ENCODE measurements at regions not wholly inside any gene's neighbourhood (a gene's known extent, or its start where the extent isn't known, plus 50 kb on each side); places are given as distances from the start of the nearest gene placed in this dataset.

- TF ChIP-seq, protein P1, sequence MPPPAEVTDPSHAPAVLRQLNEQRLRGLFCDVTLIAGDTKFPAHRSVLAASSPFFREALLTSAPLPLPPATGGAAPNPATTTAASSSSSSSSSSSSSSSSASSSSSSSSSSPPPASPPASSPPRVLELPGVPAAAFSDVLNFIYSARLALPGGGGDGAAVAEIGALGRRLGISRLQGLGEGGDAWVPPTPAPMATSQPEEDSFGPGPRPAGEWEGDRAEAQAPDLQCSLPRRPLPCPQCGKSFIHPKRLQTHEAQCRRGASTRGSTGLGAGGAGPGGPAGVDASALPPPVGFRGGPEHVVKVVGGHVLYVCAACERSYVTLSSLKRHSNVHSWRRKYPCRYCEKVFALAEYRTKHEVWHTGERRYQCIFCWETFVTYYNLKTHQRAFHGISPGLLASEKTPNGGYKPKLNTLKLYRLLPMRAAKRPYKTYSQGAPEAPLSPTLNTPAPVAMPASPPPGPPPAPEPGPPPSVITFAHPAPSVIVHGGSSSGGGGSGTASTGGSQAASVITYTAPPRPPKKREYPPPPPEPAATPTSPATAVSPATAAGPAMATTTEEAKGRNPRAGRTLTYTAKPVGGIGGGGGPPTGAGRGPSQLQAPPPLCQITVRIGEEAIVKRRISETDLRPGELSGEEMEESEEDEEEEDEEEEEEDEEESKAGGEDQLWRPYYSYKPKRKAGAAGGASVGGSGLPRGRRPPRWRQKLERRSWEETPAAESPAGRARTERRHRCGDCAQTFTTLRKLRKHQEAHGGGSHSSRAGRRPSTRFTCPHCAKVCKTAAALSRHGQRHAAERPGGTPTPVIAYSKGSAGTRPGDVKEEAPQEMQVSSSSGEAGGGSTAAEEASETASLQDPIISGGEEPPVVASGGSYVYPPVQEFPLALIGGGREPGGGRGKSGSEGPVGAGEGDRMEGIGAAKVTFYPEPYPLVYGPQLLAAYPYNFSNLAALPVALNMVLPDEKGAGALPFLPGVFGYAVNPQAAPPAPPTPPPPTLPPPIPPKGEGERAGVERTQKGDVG (CRISPR knock-in tag; IDR thresholded peaks at IDR 0.05): no peak
These were observed 120.8 kb upstream of the POU2AF2 start (continued) for GRCh38 chr11:111124724-111125123.

DNA sequence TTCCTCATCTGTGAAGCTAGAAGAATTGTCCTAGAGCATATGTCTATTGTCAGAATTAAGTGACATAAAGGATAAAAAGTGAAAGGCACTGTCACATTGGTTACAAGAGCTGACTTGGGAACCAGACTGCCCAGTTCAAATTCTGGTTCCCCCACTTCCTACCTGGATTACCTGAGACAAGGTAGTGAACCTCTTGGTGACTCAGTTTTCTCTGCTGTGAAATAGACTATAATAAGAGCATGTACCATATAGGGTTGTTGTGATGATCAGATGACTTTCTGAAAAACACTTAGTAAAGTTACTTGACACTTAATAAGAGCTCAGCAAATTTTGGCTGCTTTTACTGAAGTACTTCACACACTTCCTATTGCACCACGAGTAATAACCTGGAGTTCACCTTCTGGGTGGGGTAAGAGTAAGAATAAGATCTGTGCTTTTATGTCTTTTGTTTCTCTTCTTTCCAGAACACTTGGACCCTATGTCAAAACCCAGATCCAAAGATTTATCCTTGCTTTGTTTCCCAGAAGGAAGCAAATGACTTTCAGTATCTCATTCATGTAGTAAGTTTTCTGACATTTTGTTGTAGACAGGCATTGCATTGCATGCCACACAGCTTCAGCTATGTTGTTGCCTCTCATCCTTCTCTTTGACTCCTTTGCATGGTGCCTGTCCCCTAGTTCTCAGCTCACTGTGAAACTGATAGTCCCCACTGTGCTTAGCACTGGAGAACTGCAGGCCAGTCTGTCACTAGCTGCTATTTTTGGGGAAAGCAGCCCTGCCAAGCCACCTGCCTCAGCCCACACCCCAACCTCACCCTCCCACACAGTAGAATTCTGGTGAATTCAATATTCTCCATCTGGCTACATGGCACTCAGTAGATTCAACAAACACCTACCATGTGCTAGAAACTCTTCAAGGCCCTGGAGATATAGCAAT lies 121.8 kb upstream of the POU2AF2 start:
- SMC1A ChIA-PET (ENCODE audit: uncharacterized antibody, unreplicated experiment): interaction anchor here (1.6 kb wide), 1 partner anchor 36 kb away, joined by 3 read pairs; no protein-coding TSS in a partner anchor
- DNase-seq (ENCODE audit: low read depth, low spot score): no peak
- no peak for ATAC-seq

More for the DNA sequence above, 121.8 kb upstream of the POU2AF2 start:
- RAD21 ChIA-PET (ENCODE audit: unreplicated experiment): no interaction called here
- no peak overlapping the region for H3K27ac ChIP-seq (ENCODE audit: control insufficient read depth, insufficient read depth)
- no TSS peak for BruUV-seq (replicated peaks)
- no peak for FAIRE-seq
- WGBS (ENCODE audit: insufficient coverage, insufficient replicate concordance, low lambda C conversion rate, missing lambda C conversion rate): 0% methylated on average over 1 of the region's 1 CpG
- intact Hi-C loops (cut with micrococcal nuclease; ENCODE audit: unreplicated experiment): no loop called here
- POLR2A ChIA-PET: no interaction called here
- H4K20me1 ChIP-seq (ENCODE audit: control insufficient read depth, insufficient read depth): no peaks in the 10 kb centered on the region
- H3K4me1 ChIP-seq (ENCODE audit: control insufficient read depth, insufficient read depth, low read length): no peaks in the 10 kb centered on the region
- no peaks in the 10 kb centered on the region for H3K9me3 ChIP-seq (replicated peaks; ENCODE audit: control insufficient read depth, insufficient read depth, low read length)
- CTCF ChIA-PET: no interaction called here
- H3K4me3 ChIP-seq: no peak overlapping the region
- TF ChIP-seq STAT1 (conservative IDR thresholded peaks at IDR 0.05) (no peak), NR2F1 (conservative IDR thresholded peaks at IDR 0.05) (no peak), HDAC2 (IDR thresholded peaks at IDR 0.05) (no peak), CEBPB (IDR thresholded peaks at IDR 0.05; ENCODE audit: borderline replicate concordance in 1 of 2, low read depth in 2 of 2, low read length in 2 of 2) (no peak), YY1 (IDR thresholded peaks at IDR 0.05; ENCODE audit: low read depth, low read length) (no peak), RELB (IDR thresholded peaks at IDR 0.05; ENCODE audit: low read depth) (no peak), ZNF217 (IDR thresholded peaks at IDR 0.05) (no peak)
- TF ChIP-seq, protein P2, sequence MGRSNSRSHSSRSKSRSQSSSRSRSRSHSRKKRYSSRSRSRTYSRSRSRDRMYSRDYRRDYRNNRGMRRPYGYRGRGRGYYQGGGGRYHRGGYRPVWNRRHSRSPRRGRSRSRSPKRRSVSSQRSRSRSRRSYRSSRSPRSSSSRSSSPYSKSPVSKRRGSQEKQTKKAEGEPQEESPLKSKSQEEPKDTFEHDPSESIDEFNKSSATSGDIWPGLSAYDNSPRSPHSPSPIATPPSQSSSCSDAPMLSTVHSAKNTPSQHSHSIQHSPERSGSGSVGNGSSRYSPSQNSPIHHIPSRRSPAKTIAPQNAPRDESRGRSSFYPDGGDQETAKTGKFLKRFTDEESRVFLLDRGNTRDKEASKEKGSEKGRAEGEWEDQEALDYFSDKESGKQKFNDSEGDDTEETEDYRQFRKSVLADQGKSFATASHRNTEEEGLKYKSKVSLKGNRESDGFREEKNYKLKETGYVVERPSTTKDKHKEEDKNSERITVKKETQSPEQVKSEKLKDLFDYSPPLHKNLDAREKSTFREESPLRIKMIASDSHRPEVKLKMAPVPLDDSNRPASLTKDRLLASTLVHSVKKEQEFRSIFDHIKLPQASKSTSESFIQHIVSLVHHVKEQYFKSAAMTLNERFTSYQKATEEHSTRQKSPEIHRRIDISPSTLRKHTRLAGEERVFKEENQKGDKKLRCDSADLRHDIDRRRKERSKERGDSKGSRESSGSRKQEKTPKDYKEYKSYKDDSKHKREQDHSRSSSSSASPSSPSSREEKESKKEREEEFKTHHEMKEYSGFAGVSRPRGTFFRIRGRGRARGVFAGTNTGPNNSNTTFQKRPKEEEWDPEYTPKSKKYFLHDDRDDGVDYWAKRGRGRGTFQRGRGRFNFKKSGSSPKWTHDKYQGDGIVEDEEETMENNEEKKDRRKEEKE (IDR thresholded peaks at IDR 0.05): no peak
- no peak overlapping the region for H2AFZ ChIP-seq (ENCODE audit: control insufficient read depth, low read depth, low read length)
- H3K27me3 ChIP-seq (replicated peaks in 1 of 2; ENCODE audit: control insufficient read depth in 2 of 2, insufficient read depth in 2 of 2, low read length in 1 of 2): no peaks in the 10 kb centered on the region; a peak in 1 of 4 replicates
- no peak overlapping the region; the same call in 1 of the 2 replicates for H3K4me2 ChIP-seq (ENCODE audit: control insufficient read depth, insufficient read depth)
- H3K9ac ChIP-seq (ENCODE audit: control insufficient read depth, insufficient read depth, low read length): no peak overlapping the region
- no peaks in the 10 kb centered on the region for H3K79me2 ChIP-seq (ENCODE audit: control insufficient read depth, insufficient read depth, low read length)
- in situ Hi-C loops (cut with MboI): no loop called here
- no peaks in the 10 kb centered on the region for H3K36me3 ChIP-seq (ENCODE audit: control insufficient read depth in 2 of 2, insufficient read depth in 2 of 2, low read length in 1 of 2)

Data from GM12878 (cell line).